ENCODE measurements at regions not wholly inside any gene's neighbourhood (a gene's known extent, or its start where the extent isn't known, plus 50 kb on each side); places are given as distances from the start of the nearest gene placed in this dataset.

GRCh38 chr3:70647823-70648222 lies 335.4 kb upstream of the MDFIC2 start:
- TF ChIP-seq CTCF (conservative IDR thresholded peaks at IDR 0.05; ENCODE audit: low read depth, low read length) (no peak), EZH2phosphoT487 (IDR thresholded peaks at IDR 0.05; ENCODE audit: borderline replicate concordance, low read length) (no peak), EZH2 (IDR thresholded peaks at IDR 0.05; ENCODE audit: low read length, unreplicated experiment) (no peak)

Measured in PC-3 (cell line).